ENCODE measurements at regions not wholly inside any gene's neighbourhood (a gene's known extent, or its start where the extent isn't known, plus 50 kb on each side); places are given as distances from the start of the nearest gene placed in this dataset.
"Not testable (repeated sequence)": the region's sequence is repeated elsewhere in the genome, so short reads cannot be mapped to it uniquely, and the experiment has no call there.

- no peak for DNase-seq
Measured at GRCh38 chr20:11492386-11492785, 425.3 kb upstream of the BTBD3 start.

GRCh38 chr20:11492846-11493245 lies 424.8 kb upstream of the BTBD3 start:
- DNase-seq = no peak

GRCh38 chr20:11496380-11496779 lies 421.3 kb upstream of the BTBD3 start:
- DNase-seq = no peak

- no peak for DNase-seq
Measured at GRCh38 chr20:11497545-11497944, 420.1 kb upstream of the BTBD3 start.

GRCh38 chr20:11499101-11499634 lies 418.5 kb upstream of the BTBD3 start:
- DNase-seq = no peak

GRCh38 chr20:11502061-11502460 lies 415.6 kb upstream of the BTBD3 start:
- no peak for DNase-seq

GRCh38 chr20:11502671-11503070 lies 415.0 kb upstream of the BTBD3 start:
- no peak for DNase-seq

GRCh38 chr20:11509776-11510175 lies 407.9 kb upstream of the BTBD3 start:
- no peak for DNase-seq

- no peak for DNase-seq
Measured at GRCh38 chr20:11511821-11512220, 405.9 kb upstream of the BTBD3 start.

GRCh38 chr20:11513241-11513745 lies 404.4 kb upstream of the BTBD3 start:
- DNase-seq = not testable (repeated sequence)

GRCh38 chr20:11516448-11516847 lies 401.2 kb upstream of the BTBD3 start:
- no peak for DNase-seq

GRCh38 chr20:11520596-11520995 lies 397.1 kb upstream of the BTBD3 start:
- DNase-seq = no peak

GRCh38 chr20:11521476-11522365 lies 396.0 kb upstream of the BTBD3 start:
- DNase-seq = no peak

GRCh38 chr20:11522366-11522741 lies 395.3 kb upstream of the BTBD3 start:
- no peak for DNase-seq

GRCh38 chr20:11529047-11529446 lies 388.6 kb upstream of the BTBD3 start:
- DNase-seq = no peak

GRCh38 chr20:11537032-11537431 lies 380.7 kb upstream of the BTBD3 start:
- no peak for DNase-seq

GRCh38 chr20:11539450-11539849 lies 378.2 kb upstream of the BTBD3 start:
- DNase-seq = no peak

GRCh38 chr20:11540558-11540957 lies 377.1 kb upstream of the BTBD3 start:
- no peak for DNase-seq

GRCh38 chr20:11542645-11543044 lies 375.0 kb upstream of the BTBD3 start:
- no peak for DNase-seq

- peak; percentile 79 for DNase-seq
Measured at GRCh38 chr20:11544029-11544678, 373.5 kb upstream of the BTBD3 start.

GRCh38 chr20:11546939-11547338 lies 370.8 kb upstream of the BTBD3 start:
- DNase-seq = no peak

GRCh38 chr20:11549172-11550103 lies 368.3 kb upstream of the BTBD3 start:
- DNase-seq = no peak

Measured in NCI-H2029 treated with DMSO at 0.1 percent for 48 hours (cell line).